ENCODE measurements at regions not wholly inside any gene's neighbourhood (a gene's known extent, or its start where the extent isn't known, plus 50 kb on each side); places are given as distances from the start of the nearest gene placed in this dataset.

DNA sequence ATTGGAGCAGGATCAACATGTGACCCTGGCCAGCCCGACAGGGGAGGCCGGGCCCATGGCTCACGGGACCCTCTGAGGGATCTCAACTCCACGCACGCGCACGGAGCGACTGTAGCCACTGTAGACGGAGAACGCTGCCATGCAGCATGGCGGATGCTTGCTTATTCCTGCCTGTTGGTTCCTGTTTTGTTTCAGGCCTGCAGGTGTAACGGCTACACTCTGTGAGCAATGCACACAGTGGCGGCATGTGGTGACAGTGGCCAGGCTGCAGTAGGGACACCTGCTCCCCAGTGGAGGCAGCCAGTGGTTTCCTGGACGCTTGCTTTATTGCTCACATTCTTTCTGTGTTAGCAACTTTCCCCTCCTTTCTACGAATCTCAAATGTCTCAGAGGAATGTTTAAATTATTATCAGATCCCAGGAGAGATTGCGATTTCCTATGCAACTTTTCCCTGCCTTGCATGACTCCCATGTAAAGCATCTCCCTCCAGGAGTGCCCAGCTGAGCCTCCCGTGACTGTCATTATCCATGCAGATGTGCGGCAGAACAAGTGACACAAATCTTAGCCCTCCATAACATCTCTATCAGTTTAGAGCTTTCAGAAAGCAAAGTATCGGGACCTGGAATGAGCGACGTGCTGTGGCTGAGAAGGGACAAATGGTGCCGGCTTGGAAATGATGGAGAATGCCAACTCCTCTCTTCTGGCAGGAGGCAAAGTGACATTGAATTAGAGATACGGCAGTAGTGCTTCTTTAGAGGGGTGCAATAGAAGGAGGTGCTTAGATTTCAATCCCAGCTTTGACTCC is 209.7 kb downstream of the ASB1 start:
- TF ChIP-seq, protein P1, sequence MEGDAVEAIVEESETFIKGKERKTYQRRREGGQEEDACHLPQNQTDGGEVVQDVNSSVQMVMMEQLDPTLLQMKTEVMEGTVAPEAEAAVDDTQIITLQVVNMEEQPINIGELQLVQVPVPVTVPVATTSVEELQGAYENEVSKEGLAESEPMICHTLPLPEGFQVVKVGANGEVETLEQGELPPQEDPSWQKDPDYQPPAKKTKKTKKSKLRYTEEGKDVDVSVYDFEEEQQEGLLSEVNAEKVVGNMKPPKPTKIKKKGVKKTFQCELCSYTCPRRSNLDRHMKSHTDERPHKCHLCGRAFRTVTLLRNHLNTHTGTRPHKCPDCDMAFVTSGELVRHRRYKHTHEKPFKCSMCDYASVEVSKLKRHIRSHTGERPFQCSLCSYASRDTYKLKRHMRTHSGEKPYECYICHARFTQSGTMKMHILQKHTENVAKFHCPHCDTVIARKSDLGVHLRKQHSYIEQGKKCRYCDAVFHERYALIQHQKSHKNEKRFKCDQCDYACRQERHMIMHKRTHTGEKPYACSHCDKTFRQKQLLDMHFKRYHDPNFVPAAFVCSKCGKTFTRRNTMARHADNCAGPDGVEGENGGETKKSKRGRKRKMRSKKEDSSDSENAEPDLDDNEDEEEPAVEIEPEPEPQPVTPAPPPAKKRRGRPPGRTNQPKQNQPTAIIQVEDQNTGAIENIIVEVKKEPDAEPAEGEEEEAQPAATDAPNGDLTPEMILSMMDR (IDR thresholded peaks at IDR 0.05): no peak
- TF ChIP-seq POLR2A (IDR thresholded peaks at IDR 0.05) (no peak), POLR2AphosphoS5 (IDR thresholded peaks at IDR 0.05) (no peak)

Measured in transverse colon (tissue), 4 donors.